ENCODE measurements at regions not wholly inside any gene's neighbourhood (a gene's known extent, or its start where the extent isn't known, plus 50 kb on each side); places are given as distances from the start of the nearest gene placed in this dataset.

GRCh38 chr20:50343490-50344179 lies 153.0 kb downstream of the CEBPB start:
- no peak overlapping the region for H3K4me3 ChIP-seq (ENCODE audit: low read depth, low read length)
- TF ChIP-seq CTCF (IDR thresholded peaks at IDR 0.05; ENCODE audit: low read depth, low read length): no peak

GRCh38 chr20:50344232-50345071 lies 153.8 kb downstream of the CEBPB start:
- no peak for TF ChIP-seq CTCF (IDR thresholded peaks at IDR 0.05; ENCODE audit: low read depth, low read length)
- no peak overlapping the region for H3K4me3 ChIP-seq (ENCODE audit: low read depth, low read length)

- no peak overlapping the region for H3K4me3 ChIP-seq (ENCODE audit: low read depth, low read length)
- TF ChIP-seq CTCF (IDR thresholded peaks at IDR 0.05; ENCODE audit: low read depth, low read length): no peak
These were observed 155.2 kb downstream of the CEBPB start for GRCh38 chr20:50345712-50346373.

- H3K4me3 ChIP-seq (ENCODE audit: low read depth, low read length): no peak overlapping the region
- TF ChIP-seq CTCF (IDR thresholded peaks at IDR 0.05; ENCODE audit: low read depth, low read length): no peak
These were observed 156.0 kb downstream of the CEBPB start for GRCh38 chr20:50346374-50347283.

GRCh38 chr20:50347284-50348063 lies 156.8 kb downstream of the CEBPB start:
- no peak overlapping the region for H3K4me3 ChIP-seq (ENCODE audit: low read depth, low read length)
- TF ChIP-seq CTCF (IDR thresholded peaks at IDR 0.05; ENCODE audit: low read depth, low read length): no peak

GRCh38 chr20:50348096-50348495 lies 157.5 kb downstream of the CEBPB start:
- no peak overlapping the region for H3K4me3 ChIP-seq (ENCODE audit: low read depth, low read length)
- TF ChIP-seq CTCF (IDR thresholded peaks at IDR 0.05; ENCODE audit: low read depth, low read length): no peak

All from WI38 (cell line).